ENCODE measurements at regions not wholly inside any gene's neighbourhood (a gene's known extent, or its start where the extent isn't known, plus 50 kb on each side); places are given as distances from the start of the nearest gene placed in this dataset.
A peak's percentile ranks its signal among the peaks of the same experiment; 100 is the strongest.

DNA sequence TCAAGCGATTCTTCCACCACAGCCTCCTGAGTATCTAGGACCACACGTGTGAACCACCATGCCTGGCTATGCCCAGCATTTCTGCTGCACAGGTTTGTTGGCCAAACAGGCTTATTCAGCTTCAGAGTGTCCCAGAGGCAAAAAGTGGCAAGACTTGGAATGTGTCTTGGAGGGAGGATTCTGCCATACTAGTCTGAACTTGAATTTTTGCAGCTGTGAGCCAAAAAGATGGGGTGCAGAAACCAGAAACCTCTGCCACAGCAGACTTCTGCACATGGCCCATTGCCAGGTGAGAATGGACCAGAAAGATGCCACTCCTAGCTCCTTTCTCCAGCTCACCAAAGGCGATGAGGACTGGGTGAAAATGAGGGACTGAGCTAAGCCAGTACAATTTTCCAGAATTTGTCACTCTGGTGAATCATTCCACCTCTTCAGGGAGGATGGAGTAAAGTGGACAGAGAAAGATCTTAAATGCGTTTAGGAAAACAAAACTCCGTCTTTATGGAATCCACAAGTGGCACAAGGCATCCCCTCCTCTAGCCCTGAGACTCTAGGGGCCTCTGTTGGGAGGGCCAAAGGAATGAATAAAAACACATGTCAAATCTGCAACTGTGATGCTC lies 369.1 kb upstream of the CLNK start:
- DNase-seq (ENCODE audit: low spot score), result no peak

DNA sequence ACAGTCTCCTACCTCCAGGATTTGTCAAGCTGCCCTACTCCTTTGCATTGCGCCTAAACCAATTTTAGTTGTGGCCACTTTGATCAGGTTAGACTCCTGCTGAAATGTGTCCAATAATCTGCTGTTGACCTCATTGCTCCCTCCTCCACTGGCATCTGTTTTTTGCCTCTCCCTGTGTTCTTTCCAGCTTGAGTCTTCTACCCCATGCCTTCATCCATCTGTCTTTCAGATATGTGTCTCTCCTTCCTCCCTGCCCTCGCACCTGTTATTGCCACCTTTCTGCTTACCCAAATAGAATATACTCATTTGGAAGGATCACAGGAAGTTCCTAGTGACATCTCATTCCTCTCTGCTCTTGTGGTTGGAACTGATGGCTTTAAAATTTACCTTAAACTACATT lies 366.6 kb upstream of the CLNK start:
- peak; percentile 98 for DNase-seq (ENCODE audit: low spot score)

DNA sequence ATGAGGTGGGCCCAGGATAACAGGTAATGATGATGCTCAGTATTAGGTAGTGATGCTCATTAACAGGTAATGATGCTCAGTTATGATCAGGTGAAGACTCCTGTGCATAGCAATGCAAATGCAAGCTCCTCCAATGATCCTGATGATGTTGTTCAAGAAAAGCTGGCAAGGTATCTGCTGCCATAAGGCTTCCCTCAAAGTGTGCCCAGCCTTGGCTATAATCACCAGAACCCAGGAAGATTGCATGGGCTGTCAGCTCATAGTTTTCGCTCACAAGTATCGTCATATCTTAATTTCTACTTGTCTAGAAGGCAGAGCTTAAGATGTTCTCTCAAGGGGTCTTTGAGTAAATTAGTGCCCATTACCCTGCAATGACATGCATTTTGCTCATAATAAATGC lies 366.2 kb upstream of the CLNK start:
- peak; percentile 93 for DNase-seq (ENCODE audit: low spot score)

- DNase-seq (ENCODE audit: low spot score), result no peak
These were observed 364.4 kb upstream of the CLNK start for GRCh38 chr4:11049001-11049400.

DNA sequence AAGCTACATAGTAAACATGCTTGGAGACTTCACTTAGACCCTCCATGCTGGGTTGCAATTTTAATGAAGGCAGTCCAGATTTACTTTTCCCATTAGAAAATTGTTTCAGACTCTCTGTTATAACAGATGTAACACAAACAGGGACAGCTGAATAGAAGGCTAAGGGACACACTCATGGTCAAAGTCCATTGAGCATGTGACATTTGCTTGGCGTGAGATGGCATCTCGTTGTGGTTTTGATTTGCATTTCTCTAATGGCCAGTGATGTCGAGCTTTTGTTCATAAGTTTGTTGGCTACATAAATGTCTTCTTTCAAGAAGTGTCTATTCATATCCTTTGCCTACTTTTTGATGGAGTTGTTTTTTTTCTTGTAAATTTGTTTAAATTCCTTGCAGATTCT lies 358.2 kb upstream of the CLNK start:
- no peak for DNase-seq (ENCODE audit: low spot score)

DNA sequence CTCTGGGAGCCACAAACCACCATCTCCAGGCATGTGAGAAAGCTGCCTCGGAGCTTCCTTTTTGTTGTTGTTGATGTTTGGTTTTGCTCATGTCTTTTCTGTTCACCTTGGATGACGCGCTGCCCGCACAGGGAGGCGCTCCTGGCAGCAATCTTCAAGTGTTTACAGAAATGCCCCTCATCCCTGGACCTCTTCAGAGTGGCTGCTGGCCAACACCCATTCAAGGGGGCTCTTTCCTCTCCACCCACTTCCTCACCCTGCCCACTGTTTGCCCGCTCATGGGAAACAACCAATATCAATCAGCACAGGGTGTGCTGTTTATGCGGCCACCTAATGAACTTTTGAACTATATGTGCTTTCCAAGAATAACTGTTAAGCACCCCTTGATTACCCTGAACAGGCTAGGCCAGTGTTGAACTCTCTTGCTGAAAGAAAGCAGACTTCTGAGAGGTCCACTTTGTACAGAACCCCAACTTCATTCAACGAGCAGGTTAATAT lies 355.1 kb upstream of the CLNK start:
- DNase-seq (ENCODE audit: low spot score), result no peak

- DNase-seq (ENCODE audit: low spot score), result no peak
These were observed 354.4 kb upstream of the CLNK start for GRCh38 chr4:11038926-11039325.

GRCh38 chr4:11037637-11038036 lies 353.1 kb upstream of the CLNK start:
- no peak for DNase-seq (ENCODE audit: low spot score)

DNA sequence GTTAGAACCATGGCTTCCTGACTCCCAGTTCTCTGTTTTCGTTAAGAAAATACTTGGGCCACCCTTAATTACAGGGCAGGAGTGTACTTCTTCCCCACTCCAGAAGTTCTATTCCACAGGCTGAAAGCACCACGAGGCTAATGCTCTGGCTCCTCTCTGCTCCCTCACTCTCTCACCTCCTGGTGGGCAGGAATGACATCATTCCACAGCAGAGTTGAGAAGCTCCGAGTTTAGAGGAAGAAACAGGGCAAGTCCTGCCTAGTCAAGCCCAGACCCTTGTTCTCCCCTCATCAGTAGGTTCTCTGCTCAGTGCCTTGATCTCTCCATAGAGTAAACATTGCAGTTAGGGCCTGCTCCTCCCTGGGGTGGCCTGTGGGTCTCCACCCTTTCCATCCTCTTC lies 343.8 kb upstream of the CLNK start:
- no peak for DNase-seq (ENCODE audit: low spot score)

DNA sequence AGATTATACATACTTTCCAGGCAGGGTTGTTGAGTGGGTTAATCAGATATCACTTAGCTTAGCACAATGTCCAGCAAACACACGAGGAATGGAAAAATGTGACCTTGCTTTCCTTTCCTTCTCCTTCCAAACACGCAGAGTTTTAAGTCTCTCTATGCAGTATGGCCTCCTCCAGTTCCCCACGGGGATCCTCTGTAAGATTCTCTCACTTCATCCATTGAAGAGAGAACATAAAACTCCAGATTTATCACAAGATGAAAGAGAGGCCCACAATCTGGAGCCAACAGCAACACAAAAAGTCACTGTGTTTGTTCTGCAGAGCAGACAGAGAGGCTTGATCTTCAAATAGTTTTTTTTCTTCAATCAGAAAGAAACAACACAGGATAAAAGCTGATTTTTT lies 336.8 kb upstream of the CLNK start:
- no peak for DNase-seq (ENCODE audit: low spot score)

GRCh38 chr4:11019451-11020240 lies 335.1 kb upstream of the CLNK start:
- no peak for DNase-seq (ENCODE audit: low spot score)

- no peak for DNase-seq (ENCODE audit: low spot score)
These were observed 329.6 kb upstream of the CLNK start for GRCh38 chr4:11014199-11014598.

DNA sequence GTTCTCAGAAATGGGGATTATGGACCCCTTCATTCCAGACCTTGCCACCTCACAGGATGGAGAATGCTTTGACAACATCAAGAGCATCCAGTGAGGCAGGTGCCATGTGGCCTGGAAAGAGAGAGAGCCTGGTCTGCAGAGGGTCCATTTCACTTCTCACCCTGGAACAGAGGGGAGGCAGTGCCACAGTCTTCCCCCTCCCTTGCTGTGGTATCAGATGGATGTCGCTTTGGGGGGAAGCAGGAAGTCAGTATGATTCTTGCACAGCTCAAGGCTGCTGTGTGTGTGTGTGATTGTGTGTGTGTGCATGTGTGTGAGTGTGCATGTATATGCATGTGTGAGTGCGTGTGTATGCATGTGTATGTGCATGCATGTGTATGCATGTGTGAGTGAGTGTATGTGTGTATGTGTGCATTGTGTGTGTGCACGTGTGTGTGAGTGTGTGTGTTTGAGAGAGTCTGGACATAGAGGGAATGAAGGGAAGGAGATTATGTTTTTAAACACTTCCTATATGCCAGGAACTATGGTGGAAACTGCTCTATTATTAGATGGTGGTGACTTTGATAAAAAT lies 328.6 kb upstream of the CLNK start:
- DNase-seq (ENCODE audit: low spot score), result no peak

GRCh38 chr4:11011249-11011648 lies 326.7 kb upstream of the CLNK start:
- DNase-seq (ENCODE audit: low spot score), result no peak

- DNase-seq (ENCODE audit: low spot score), result no peak
These were observed 326.1 kb upstream of the CLNK start for GRCh38 chr4:11010624-11011023.

DNA sequence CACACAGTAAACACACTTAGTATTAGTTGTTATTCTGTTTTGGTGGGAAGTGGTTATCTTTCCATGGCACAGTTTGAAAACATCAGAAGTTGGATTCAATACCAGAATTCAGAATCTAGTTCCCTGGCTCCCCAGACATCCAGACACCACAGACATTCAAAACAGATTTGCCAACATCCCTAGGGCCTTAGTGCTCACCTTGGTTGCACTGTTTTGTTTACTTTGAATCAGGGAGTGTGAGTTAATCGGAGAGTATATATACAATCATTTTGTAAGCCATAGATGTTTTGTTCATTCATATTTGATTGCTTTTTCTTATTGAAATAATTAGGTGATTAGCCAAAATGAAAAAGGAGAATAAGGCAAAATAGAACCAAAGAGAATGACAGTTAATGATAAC lies 324.7 kb upstream of the CLNK start:
- no peak for DNase-seq (ENCODE audit: low spot score)

DNA sequence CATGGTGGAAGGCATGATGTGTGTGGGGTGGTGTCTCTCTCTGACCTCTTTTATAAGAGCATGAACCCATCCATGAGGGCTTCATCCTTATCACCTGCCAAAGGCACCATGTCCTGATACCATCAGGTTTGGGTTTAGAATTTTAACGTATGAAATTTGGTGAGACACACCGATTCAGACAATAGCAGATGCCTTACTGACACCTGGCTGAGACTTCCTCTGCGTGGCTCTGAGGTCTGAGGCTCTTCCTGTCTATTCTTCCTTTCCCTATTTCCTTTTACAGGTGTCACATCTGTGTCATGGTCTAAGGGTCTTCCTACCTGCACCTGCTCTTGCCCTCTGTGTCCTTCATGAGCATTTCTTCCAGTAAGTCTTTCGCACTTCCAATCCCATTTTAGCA lies 320.7 kb upstream of the CLNK start:
- DNase-seq (ENCODE audit: low spot score), result no peak

- no peak for DNase-seq (ENCODE audit: low spot score)
These were observed 320.2 kb upstream of the CLNK start for GRCh38 chr4:11004818-11005217.

DNA sequence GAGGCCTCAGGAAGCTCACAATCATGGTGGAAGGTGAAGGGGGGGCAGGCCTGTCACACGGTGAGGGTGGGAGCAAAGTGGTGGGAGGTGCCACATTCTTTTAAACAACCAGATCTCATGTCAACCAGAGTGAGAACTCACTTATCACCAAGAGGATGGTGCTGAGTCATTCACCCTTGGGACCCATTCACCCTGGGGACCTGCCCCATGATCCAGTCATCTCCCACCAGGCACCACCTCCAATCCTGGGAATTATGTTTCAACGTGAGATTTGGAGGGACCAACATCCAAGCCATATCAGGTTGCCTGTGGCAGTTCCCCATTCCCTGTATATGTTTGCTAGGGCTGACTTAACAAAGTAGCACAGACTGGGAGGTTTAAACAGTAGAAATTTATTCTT lies 318.4 kb upstream of the CLNK start:
- DNase-seq (ENCODE audit: low spot score), result no peak

- DNase-seq (ENCODE audit: low spot score), result no peak
These were observed 314.3 kb upstream of the CLNK start for GRCh38 chr4:10998846-10999245.

GRCh38 chr4:10984815-10985214 lies 300.2 kb upstream of the CLNK start:
- no peak for DNase-seq (ENCODE audit: low spot score)

DNA sequence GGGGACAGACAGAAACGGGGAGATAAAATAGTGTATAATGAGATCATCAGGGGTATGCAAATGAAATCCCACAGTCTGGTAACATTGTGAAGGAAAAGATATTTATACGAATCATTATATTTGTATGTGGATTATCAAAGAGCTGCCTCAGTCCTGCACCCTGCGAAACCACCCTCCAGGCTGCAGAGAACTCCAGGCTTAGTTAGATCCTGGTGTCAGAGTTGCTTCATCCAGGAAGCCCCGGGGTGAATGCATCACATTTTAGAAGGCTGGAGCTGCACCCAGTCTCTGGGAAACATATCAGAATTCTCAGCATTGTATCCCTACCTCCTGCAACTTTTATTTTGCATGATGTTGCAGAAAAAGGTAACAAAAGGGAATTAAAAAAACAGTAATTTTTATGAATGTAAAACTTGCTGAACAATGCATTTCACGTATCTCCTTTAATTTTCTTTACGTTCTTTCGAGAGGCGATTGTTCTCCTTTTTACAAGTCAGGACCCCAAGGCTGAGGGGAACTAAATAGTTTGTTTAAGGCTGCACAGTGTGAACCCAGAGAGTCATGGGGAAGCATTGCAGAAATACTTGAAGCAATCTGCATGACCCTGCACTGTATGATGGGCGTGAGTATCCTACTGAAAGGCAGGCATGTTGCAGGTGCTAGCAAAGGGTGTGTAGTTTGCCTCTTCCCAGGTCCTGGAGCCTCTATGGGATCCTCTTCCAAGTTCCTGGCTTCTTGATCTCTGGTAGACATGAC lies 299.5 kb upstream of the CLNK start:
- DNase-seq (ENCODE audit: low spot score), result no peak

- DNase-seq (ENCODE audit: low spot score), result no peak
These were observed 298.7 kb upstream of the CLNK start for GRCh38 chr4:10983268-10983667.
